ENCODE measurements at regions not wholly inside any gene's neighbourhood (a gene's known extent, or its start where the extent isn't known, plus 50 kb on each side); places are given as distances from the start of the nearest gene placed in this dataset.

- H3F3A ChIP-seq (replicated peaks; ENCODE audit: insufficient read depth), result peaks cover 18% of the 10 kb centered on the region
- peaks cover 0 to 19% of the 10 kb centered on the region in 2 experiments; a peak in 3 of 4 replicates for H3K4me1 ChIP-seq (ENCODE audit: control insufficient read depth in 1 of 2, insufficient read depth in 2 of 2, low read depth in 1 of 2, low read length in 1 of 2)
- H4K20me1 ChIP-seq (ENCODE audit: insufficient read depth), result no peaks in the 10 kb centered on the region
- H3K9me2 ChIP-seq, result no peaks in the 10 kb centered on the region
- H3K9ac ChIP-seq, result no peak overlapping the region
- no peak for DNase-seq
- CTCF ChIA-PET, result no interaction called here
- H3K4me3 ChIP-seq (ENCODE audit: low read depth in 2 of 2, low read length in 1 of 2), result no peak overlapping the region
- H3K36me3 ChIP-seq (replicated peaks in 1 of 2; ENCODE audit: control insufficient read depth in 1 of 2, insufficient read depth in 2 of 2, low read length in 1 of 2), result no peaks in the 10 kb centered on the region
- POLR2A ChIA-PET, result no interaction called here
- no peak overlapping the region for H3K4me2 ChIP-seq
- no peaks in the 10 kb centered on the region for H3K27me3 ChIP-seq (ENCODE audit: insufficient read depth)
- H2AFZ ChIP-seq (ENCODE audit: low read depth), result no peak overlapping the region
- H3K27ac ChIP-seq (ENCODE audit: low read depth in 2 of 2, low read length in 1 of 2), result no peak overlapping the region
- 57% methylated on average over 4 of the region's 4 CpGs for WGBS (ENCODE audit: low lambda C conversion rate)
- H3K79me2 ChIP-seq (ENCODE audit: insufficient read depth), result no peaks in the 10 kb centered on the region
- no peaks in the 10 kb centered on the region for H3K9me3 ChIP-seq
- TF ChIP-seq ELF1 (IDR thresholded peaks at IDR 0.05) (no peak), TEAD4 (IDR thresholded peaks at IDR 0.05; ENCODE audit: borderline replicate concordance, insufficient read depth) (no peak), POLR2AphosphoS5 (IDR thresholded peaks at IDR 0.05; ENCODE audit: low read depth, low read length) (no peak), GATA2 (CRISPR knock-in tag; IDR thresholded peaks at IDR 0.05) (no peak), GABPA (IDR thresholded peaks at IDR 0.05; ENCODE audit: low read depth) (no peak)
Measured at GRCh38 chr6:80434691-80435350, 328.4 kb downstream of the BCKDHB start.

GRCh38 chr6:80433673-80434025 is 327.2 kb downstream of the BCKDHB start:
- no peak overlapping the region for H2AFZ ChIP-seq (ENCODE audit: low read depth)
- CTCF ChIA-PET, result no interaction called here
- peaks cover 16% of the 10 kb centered on the region for H3F3A ChIP-seq (replicated peaks; ENCODE audit: insufficient read depth)
- no peaks in the 10 kb centered on the region for H3K27me3 ChIP-seq (ENCODE audit: insufficient read depth)
- 89% methylated on average over 2 of the region's 2 CpGs for WGBS (ENCODE audit: low lambda C conversion rate)
- H3K27ac ChIP-seq (ENCODE audit: low read depth in 2 of 2, low read length in 1 of 2), result no peak overlapping the region
- H3K4me2 ChIP-seq, result no peak overlapping the region
- no peaks in the 10 kb centered on the region for H4K20me1 ChIP-seq (ENCODE audit: insufficient read depth)
- H3K9ac ChIP-seq, result no peak overlapping the region
- no peak overlapping the region for H3K4me3 ChIP-seq (ENCODE audit: low read depth in 2 of 2, low read length in 1 of 2)
- DNase-seq, result no peak
- H3K36me3 ChIP-seq (replicated peaks in 1 of 2; ENCODE audit: control insufficient read depth in 1 of 2, insufficient read depth in 2 of 2, low read length in 1 of 2), result no peaks in the 10 kb centered on the region
- H3K79me2 ChIP-seq (ENCODE audit: insufficient read depth), result no peaks in the 10 kb centered on the region
- no peaks in the 10 kb centered on the region for H3K9me3 ChIP-seq
- POLR2A ChIA-PET, result no interaction called here
- TF ChIP-seq USF2 (IDR thresholded peaks at IDR 0.05; ENCODE audit: borderline replicate concordance, low read depth, low read length), result no peak
- TF ChIP-seq PBX3 (IDR thresholded peaks at IDR 0.05), result no peak
- TF ChIP-seq EP300 (IDR thresholded peaks at IDR 0.05; ENCODE audit: borderline replicate concordance in 1 of 2, low read depth in 1 of 2, low read length in 1 of 2), result no peak
- TF ChIP-seq GATA2 (CRISPR knock-in tag; IDR thresholded peaks at IDR 0.05), result no peak
- TF ChIP-seq ZBTB33 (IDR thresholded peaks at IDR 0.05; ENCODE audit: borderline replicate concordance, low read depth), result no peak
- TF ChIP-seq JUND (IDR thresholded peaks at IDR 0.05), result no peak
- TF ChIP-seq NRF1 (IDR thresholded peaks at IDR 0.05; ENCODE audit: low read depth, low read length), result no peak
- TF ChIP-seq RAD21 (IDR thresholded peaks at IDR 0.05; ENCODE audit: low read length), result no peak
- no peak for TF ChIP-seq REST (IDR thresholded peaks at IDR 0.05; ENCODE audit: low read depth, low read length)
- no peak for TF ChIP-seq MEF2A (IDR thresholded peaks at IDR 0.05; ENCODE audit: borderline replicate concordance, low read depth)
- TF ChIP-seq NFIC (IDR thresholded peaks at IDR 0.05; ENCODE audit: borderline replicate concordance), result no peak
- peaks cover 0 to 12% of the 10 kb centered on the region in 2 experiments; a peak in 3 of 4 replicates for H3K4me1 ChIP-seq (ENCODE audit: control insufficient read depth in 1 of 2, insufficient read depth in 2 of 2, low read depth in 1 of 2, low read length in 1 of 2)
- no peaks in the 10 kb centered on the region for H3K9me2 ChIP-seq
